GM12875 (cell line): ENCODE measurements at regions not wholly inside any gene's neighbourhood (a gene's known extent, or its start where the extent isn't known, plus 50 kb on each side); places are given as distances from the start of the nearest gene placed in this dataset.

ENCODE experiments used
- H3K4me3 ChIP-seq: one replicate; pipeline ENCODE4 v1.5.1; 2011; ENCODE audit warnings: low read depth, low read length, control low read depth
- CTCF ChIP-seq: IDR thresholded peaks from 2 replicates; pipeline ENCODE4 v1.5.1; 2011; ENCODE audit warnings: low read depth, mild to moderate bottlenecking, control low read depth, inconsistent platforms, low read length, moderate library complexity, borderline replicate concordance; ENCODE audit not compliant: insufficient read depth

GRCh38 chr6:113588646-113589045, 268.5 kb upstream of the MARCKS start:
- H3K4me3 ChIP-seq, result no peak overlapping the region
- no peak for TF ChIP-seq CTCF

- no peak overlapping the region for H3K4me3 ChIP-seq
- TF ChIP-seq CTCF, result no peak
These were observed 265.0 kb upstream of the MARCKS start for GRCh38 chr6:113591896-113592827.

GRCh38 chr6:113594726-113595125, 262.4 kb upstream of the MARCKS start:
- no peak for TF ChIP-seq CTCF

GRCh38 chr6:113595911-113596376, 261.2 kb upstream of the MARCKS start:
- no peak for TF ChIP-seq CTCF
- H3K4me3 ChIP-seq, result no peak overlapping the region

More at GRCh38 chr6:113594726-113595125, 262.4 kb upstream of the MARCKS start:
- no peak overlapping the region for H3K4me3 ChIP-seq

- no peak for TF ChIP-seq CTCF
- H3K4me3 ChIP-seq, result no peak overlapping the region
These were observed 260.5 kb upstream of the MARCKS start for GRCh38 chr6:113596387-113597230.

GRCh38 chr6:113597231-113597583, 259.9 kb upstream of the MARCKS start:
- no peak for TF ChIP-seq CTCF
- H3K4me3 ChIP-seq, result no peak overlapping the region
